SU-DHL-6 (cell line): ENCODE measurements at regions not wholly inside any gene's neighbourhood (a gene's known extent, or its start where the extent isn't known, plus 50 kb on each side); places are given as distances from the start of the nearest gene placed in this dataset.

Experiments used
- CTCF ChIP-seq: fragments of 200-600 bp; sonication (generic); IDR thresholded peaks from one replicate; pipeline ENCODE4 v1.5.1; 2017; ENCODE audit warnings: antibody characterized with exemption, mild to moderate bottlenecking, low read length, moderate library complexity; ENCODE audit not compliant: insufficient read depth, poor library complexity, severe bottlenecking
- EZH2phosphoT487 ChIP-seq: fragments of 200-600 bp; sonication (generic), shearing (Covaris generic); conservative IDR thresholded peaks from 2 replicates; pipeline ENCODE4 v1.6.1; 2018; ENCODE audit warnings: mild to moderate bottlenecking, antibody characterized with exemption, low read length, moderate library complexity, mixed read lengths

GRCh38 chrX:125826774-125827451, 339.2 kb downstream of the DCAF12L2 start:
- TF ChIP-seq CTCF: no peak
- no peak for TF ChIP-seq EZH2phosphoT487
